ENCODE measurements at regions not wholly inside any gene's neighbourhood (a gene's known extent, or its start where the extent isn't known, plus 50 kb on each side); places are given as distances from the start of the nearest gene placed in this dataset.

- no peaks in the 10 kb centered on the region for H3K9me3 ChIP-seq
- H3K4me1 ChIP-seq (ENCODE audit: control insufficient read depth in 1 of 2, insufficient read depth in 2 of 2, low read depth in 1 of 2, low read length in 1 of 2) = no peaks in the 10 kb centered on the region
- H3K9me2 ChIP-seq = no peaks in the 10 kb centered on the region
- H3K9ac ChIP-seq = no peak overlapping the region
- no peaks in the 10 kb centered on the region for H3K79me2 ChIP-seq (ENCODE audit: insufficient read depth)
- no peak overlapping the region for H3K27ac ChIP-seq (ENCODE audit: low read depth in 2 of 2, low read length in 1 of 2)
- TF ChIP-seq GATA2 (CRISPR knock-in tag; IDR thresholded peaks at IDR 0.05) = no peak
- TF ChIP-seq RCOR1 (IDR thresholded peaks at IDR 0.05; ENCODE audit: low read length) = no peak
- TF ChIP-seq RXRA (IDR thresholded peaks at IDR 0.05; ENCODE audit: borderline replicate concordance, low read depth) = no peak
- no peak for TF ChIP-seq SMC3 (IDR thresholded peaks at IDR 0.05; ENCODE audit: low read depth, low read length)
- TF ChIP-seq RFX5 (IDR thresholded peaks at IDR 0.05; ENCODE audit: low read length) = no peak
- no peak for TF ChIP-seq FOXJ3 (CRISPR knock-in tag; IDR thresholded peaks at IDR 0.05)
- no peak for TF ChIP-seq ELF1 (IDR thresholded peaks at IDR 0.05)
- TF ChIP-seq MXI1 (IDR thresholded peaks at IDR 0.05; ENCODE audit: low read depth, low read length) = no peak
- no peak for TF ChIP-seq RAD21 (IDR thresholded peaks at IDR 0.05; ENCODE audit: low read length)
- TF ChIP-seq ZBTB33 (IDR thresholded peaks at IDR 0.05; ENCODE audit: borderline replicate concordance, low read depth) = no peak
- TF ChIP-seq EP300 (IDR thresholded peaks at IDR 0.05; ENCODE audit: borderline replicate concordance in 1 of 2, low read depth in 1 of 2, low read length in 1 of 2) = no peak
- no peak for TF ChIP-seq IRF3 (IDR thresholded peaks at IDR 0.05; ENCODE audit: low read depth, low read length)
- TF ChIP-seq MAX (IDR thresholded peaks at IDR 0.05; ENCODE audit: low read depth) = no peak
- TF ChIP-seq USF1 (IDR thresholded peaks at IDR 0.05; ENCODE audit: borderline replicate concordance, low read depth) = no peak
- no peak for TF ChIP-seq MEF2A (IDR thresholded peaks at IDR 0.05; ENCODE audit: borderline replicate concordance, low read depth)
- CTCF ChIA-PET = no interaction called here
- H2AFZ ChIP-seq (ENCODE audit: low read depth) = no peak overlapping the region
- no peak overlapping the region for H3K4me3 ChIP-seq (ENCODE audit: low read depth in 2 of 2, low read length in 1 of 2)
- no peaks in the 10 kb centered on the region for H3K36me3 ChIP-seq (replicated peaks in 1 of 2; ENCODE audit: control insufficient read depth in 1 of 2, insufficient read depth in 2 of 2, low read length in 1 of 2)
- DNase-seq = no peak
- 4% methylated on average over 2 of the region's 2 CpGs for WGBS (ENCODE audit: low lambda C conversion rate)
- H3K4me2 ChIP-seq = no peak overlapping the region
- H4K20me1 ChIP-seq (ENCODE audit: insufficient read depth) = no peaks in the 10 kb centered on the region
- H3K27me3 ChIP-seq (ENCODE audit: insufficient read depth) = no peaks in the 10 kb centered on the region
- POLR2A ChIA-PET = no interaction called here
- H3F3A ChIP-seq (replicated peaks; ENCODE audit: insufficient read depth) = no peaks in the 10 kb centered on the region
Observed at GRCh38 chr4:133647206-133647605, 498.1 kb downstream of the PCDH10 start.

- no peak overlapping the region for H3K4me2 ChIP-seq
- H3K4me1 ChIP-seq (ENCODE audit: control insufficient read depth in 1 of 2, insufficient read depth in 2 of 2, low read depth in 1 of 2, low read length in 1 of 2) = no peaks in the 10 kb centered on the region
- no peaks in the 10 kb centered on the region for H3F3A ChIP-seq (replicated peaks; ENCODE audit: insufficient read depth)
- ChIA-PET CTCF (no interaction called here), POLR2A (no interaction called here)
- H3K27ac ChIP-seq (ENCODE audit: low read depth in 2 of 2, low read length in 1 of 2) = no peak overlapping the region
- no peak for DNase-seq
- no peaks in the 10 kb centered on the region; the same call in 1 of the 2 replicates for H3K9me2 ChIP-seq
- no peak overlapping the region for H3K4me3 ChIP-seq (ENCODE audit: low read depth in 2 of 2, low read length in 1 of 2)
- no peaks in the 10 kb centered on the region for H3K36me3 ChIP-seq (replicated peaks in 1 of 2; ENCODE audit: control insufficient read depth in 1 of 2, insufficient read depth in 2 of 2, low read length in 1 of 2)
- H3K79me2 ChIP-seq (ENCODE audit: insufficient read depth) = no peaks in the 10 kb centered on the region
- H3K9ac ChIP-seq = no peak overlapping the region
- 4% methylated on average over 2 of the region's 2 CpGs for WGBS (ENCODE audit: low lambda C conversion rate)
- H4K20me1 ChIP-seq (ENCODE audit: insufficient read depth) = no peaks in the 10 kb centered on the region
- H3K9me3 ChIP-seq = no peaks in the 10 kb centered on the region
- no peak overlapping the region for H2AFZ ChIP-seq (ENCODE audit: low read depth)
- H3K27me3 ChIP-seq (ENCODE audit: insufficient read depth) = no peaks in the 10 kb centered on the region
- no peak for TF ChIP-seq ELF1 (IDR thresholded peaks at IDR 0.05)
- TF ChIP-seq RCOR1 (IDR thresholded peaks at IDR 0.05; ENCODE audit: low read length) = no peak
- no peak for TF ChIP-seq CTCF (IDR thresholded peaks at IDR 0.05)
- no peak for TF ChIP-seq FOSL2 (IDR thresholded peaks at IDR 0.05; ENCODE audit: borderline replicate concordance, low read depth)
- no peak for TF ChIP-seq PBX3 (IDR thresholded peaks at IDR 0.05)
- no peak for TF ChIP-seq GABPA (IDR thresholded peaks at IDR 0.05; ENCODE audit: low read depth)
- TF ChIP-seq USF2 (IDR thresholded peaks at IDR 0.05; ENCODE audit: borderline replicate concordance, low read depth, low read length) = no peak
- TF ChIP-seq NRF1 (IDR thresholded peaks at IDR 0.05; ENCODE audit: low read depth, low read length) = no peak
- TF ChIP-seq TCF12 (IDR thresholded peaks at IDR 0.05) = no peak
- TF ChIP-seq TEAD4 (IDR thresholded peaks at IDR 0.05; ENCODE audit: borderline replicate concordance, insufficient read depth) = no peak
Observed at GRCh38 chr4:133641191-133641590, 492.1 kb downstream of the PCDH10 start.
